ENCODE measurements at regions not wholly inside any gene's neighbourhood (a gene's known extent, or its start where the extent isn't known, plus 50 kb on each side); places are given as distances from the start of the nearest gene placed in this dataset.
A peak's percentile ranks its signal among the peaks of the same experiment; 100 is the strongest.

DNA sequence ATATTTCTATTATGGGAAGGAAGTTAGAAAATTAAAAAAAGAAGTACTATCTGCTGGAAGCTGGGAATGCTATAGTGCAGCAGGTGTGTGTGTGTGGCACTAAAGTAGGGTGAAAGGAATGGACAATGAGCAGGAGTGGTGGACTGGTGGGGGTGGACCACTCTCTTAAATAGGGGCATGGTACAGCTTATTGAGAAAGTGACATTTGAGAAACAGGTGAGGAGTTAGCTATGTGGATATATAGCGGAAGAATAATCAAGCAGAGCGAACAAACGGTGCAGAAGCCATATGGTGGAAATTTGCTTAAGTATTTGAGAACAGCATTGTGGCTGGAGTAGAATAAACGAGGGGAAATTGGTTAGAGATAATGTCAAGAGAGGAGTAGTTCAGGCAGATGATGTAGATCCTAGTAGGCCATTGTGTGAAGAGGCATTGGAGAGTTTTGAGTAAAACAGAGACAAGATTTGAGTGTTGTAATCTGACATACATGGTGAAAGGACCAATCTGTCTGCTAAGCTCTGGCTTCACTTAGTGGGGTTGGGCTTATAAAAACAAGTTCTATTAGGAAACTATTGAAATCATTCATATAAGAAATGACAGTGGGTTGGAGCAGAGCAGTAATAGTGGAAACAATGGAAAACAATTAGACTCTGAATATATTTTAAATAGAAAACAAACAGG, 149.2 kb upstream of the SYT10 start:
- 45% methylated on average over 4 of the region's 4 CpGs for WGBS (ENCODE audit: low lambda C conversion rate)
- Histone ChIP-seq H3K4me1 (ENCODE audit: control insufficient read depth in 1 of 2, insufficient read depth in 2 of 2, low read depth in 1 of 2, low read length in 1 of 2) (peaks cover 0 to 10% of the 10 kb centered on the region in 2 experiments; a peak in 1 of 4 replicates), H3K27me3 (ENCODE audit: insufficient read depth) (no peaks in the 10 kb centered on the region), H4K20me1 (ENCODE audit: insufficient read depth) (no peaks in the 10 kb centered on the region), H3K9me2 (no peaks in the 10 kb centered on the region), H3K9me3 (no peaks in the 10 kb centered on the region), H3K79me2 (ENCODE audit: insufficient read depth) (no peaks in the 10 kb centered on the region), H3K9ac (peak overlapping the region; percentile 3; the same call in 1 of the 2 replicates), H3F3A (replicated peaks; ENCODE audit: insufficient read depth) (peaks cover 15% of the 10 kb centered on the region), H3K36me3 (replicated peaks in 1 of 2; ENCODE audit: control insufficient read depth in 1 of 2, insufficient read depth in 2 of 2, low read length in 1 of 2) (no peaks in the 10 kb centered on the region), H3K4me3 (ENCODE audit: low read depth in 2 of 2, low read length in 1 of 2) (no peak overlapping the region; a peak in 1 of 4 replicates), H3K4me2 (peak overlapping the region; percentile 40; the same call in 1 of the 2 replicates), H3K27ac (ENCODE audit: low read depth in 2 of 2, low read length in 1 of 2) (peak overlapping the region in 1 of 2 experiments; percentile 72; a peak in 2 of 4 replicates), H2AFZ (ENCODE audit: low read depth) (no peak overlapping the region; the same call in 1 of the 2 replicates)
- ChIA-PET CTCF (interaction anchor here (0.6 kb wide), 1 partner anchor 520 kb away, joined by 4 read pairs; no protein-coding TSS in a partner anchor), POLR2A (no interaction called here)
- TF ChIP-seq SIN3A (IDR thresholded peaks at IDR 0.05; ENCODE audit: borderline replicate concordance, low read depth, low read length): no peak
- no peak for TF ChIP-seq TAF1 (IDR thresholded peaks at IDR 0.05; ENCODE audit: borderline replicate concordance, low read depth, low read length)
- TF ChIP-seq, protein P1, sequence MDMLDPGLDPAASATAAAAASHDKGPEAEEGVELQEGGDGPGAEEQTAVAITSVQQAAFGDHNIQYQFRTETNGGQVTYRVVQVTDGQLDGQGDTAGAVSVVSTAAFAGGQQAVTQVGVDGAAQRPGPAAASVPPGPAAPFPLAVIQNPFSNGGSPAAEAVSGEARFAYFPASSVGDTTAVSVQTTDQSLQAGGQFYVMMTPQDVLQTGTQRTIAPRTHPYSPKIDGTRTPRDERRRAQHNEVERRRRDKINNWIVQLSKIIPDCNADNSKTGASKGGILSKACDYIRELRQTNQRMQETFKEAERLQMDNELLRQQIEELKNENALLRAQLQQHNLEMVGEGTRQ (IDR thresholded peaks at IDR 0.05; ENCODE audit: borderline replicate concordance, low read depth, low read length): no peak
- TF ChIP-seq TCF12 (IDR thresholded peaks at IDR 0.05): no peak
- TF ChIP-seq, protein P2, sequence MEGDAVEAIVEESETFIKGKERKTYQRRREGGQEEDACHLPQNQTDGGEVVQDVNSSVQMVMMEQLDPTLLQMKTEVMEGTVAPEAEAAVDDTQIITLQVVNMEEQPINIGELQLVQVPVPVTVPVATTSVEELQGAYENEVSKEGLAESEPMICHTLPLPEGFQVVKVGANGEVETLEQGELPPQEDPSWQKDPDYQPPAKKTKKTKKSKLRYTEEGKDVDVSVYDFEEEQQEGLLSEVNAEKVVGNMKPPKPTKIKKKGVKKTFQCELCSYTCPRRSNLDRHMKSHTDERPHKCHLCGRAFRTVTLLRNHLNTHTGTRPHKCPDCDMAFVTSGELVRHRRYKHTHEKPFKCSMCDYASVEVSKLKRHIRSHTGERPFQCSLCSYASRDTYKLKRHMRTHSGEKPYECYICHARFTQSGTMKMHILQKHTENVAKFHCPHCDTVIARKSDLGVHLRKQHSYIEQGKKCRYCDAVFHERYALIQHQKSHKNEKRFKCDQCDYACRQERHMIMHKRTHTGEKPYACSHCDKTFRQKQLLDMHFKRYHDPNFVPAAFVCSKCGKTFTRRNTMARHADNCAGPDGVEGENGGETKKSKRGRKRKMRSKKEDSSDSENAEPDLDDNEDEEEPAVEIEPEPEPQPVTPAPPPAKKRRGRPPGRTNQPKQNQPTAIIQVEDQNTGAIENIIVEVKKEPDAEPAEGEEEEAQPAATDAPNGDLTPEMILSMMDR (IDR thresholded peaks at IDR 0.05): no peak
- TF ChIP-seq GATA2 (CRISPR knock-in tag; IDR thresholded peaks at IDR 0.05): no peak
- TF ChIP-seq RAD21 (IDR thresholded peaks at IDR 0.05; ENCODE audit: low read length): no peak
- no peak for TF ChIP-seq GABPA (IDR thresholded peaks at IDR 0.05; ENCODE audit: low read depth)
- no peak for TF ChIP-seq CHD2 (IDR thresholded peaks at IDR 0.05; ENCODE audit: low read length, partially characterized antibody)
- no peak for TF ChIP-seq SMC3 (IDR thresholded peaks at IDR 0.05; ENCODE audit: low read depth, low read length)
- DNase-seq: no peak

- ChIA-PET POLR2A (no interaction called here), CTCF (no interaction called here)
- H3K9me3 ChIP-seq: no peaks in the 10 kb centered on the region
- no peaks in the 10 kb centered on the region for H3K79me2 ChIP-seq (ENCODE audit: insufficient read depth)
- no peak overlapping the region for H3K9ac ChIP-seq
- 19% methylated on average over 3 of the region's 3 CpGs for WGBS (ENCODE audit: low lambda C conversion rate)
- H2AFZ ChIP-seq (ENCODE audit: low read depth): no peak overlapping the region
- H4K20me1 ChIP-seq (ENCODE audit: insufficient read depth): no peaks in the 10 kb centered on the region
- peaks cover 0 to 10% of the 10 kb centered on the region in 2 experiments; a peak in 1 of 4 replicates for H3K4me1 ChIP-seq (ENCODE audit: control insufficient read depth in 1 of 2, insufficient read depth in 2 of 2, low read depth in 1 of 2, low read length in 1 of 2)
- no peak overlapping the region for H3K4me2 ChIP-seq
- H3K36me3 ChIP-seq (replicated peaks in 1 of 2; ENCODE audit: control insufficient read depth in 1 of 2, insufficient read depth in 2 of 2, low read length in 1 of 2): no peaks in the 10 kb centered on the region
- H3K9me2 ChIP-seq: no peaks in the 10 kb centered on the region
- no peaks in the 10 kb centered on the region for H3K27me3 ChIP-seq (ENCODE audit: insufficient read depth)
- no peak overlapping the region for H3K4me3 ChIP-seq (ENCODE audit: low read depth in 2 of 2, low read length in 1 of 2)
- H3F3A ChIP-seq (replicated peaks; ENCODE audit: insufficient read depth): peaks cover 15% of the 10 kb centered on the region
- no peak for DNase-seq
- no peak overlapping the region for H3K27ac ChIP-seq (ENCODE audit: low read depth in 2 of 2, low read length in 1 of 2)
- TF ChIP-seq TAF1 (IDR thresholded peaks at IDR 0.05; ENCODE audit: borderline replicate concordance, low read depth, low read length) (no peak), ZBTB33 (IDR thresholded peaks at IDR 0.05; ENCODE audit: borderline replicate concordance, low read depth) (no peak), MXI1 (IDR thresholded peaks at IDR 0.05; ENCODE audit: low read depth, low read length) (no peak), RFX5 (IDR thresholded peaks at IDR 0.05; ENCODE audit: low read length) (no peak), SMC3 (IDR thresholded peaks at IDR 0.05; ENCODE audit: low read depth, low read length) (no peak), EP300 (IDR thresholded peaks at IDR 0.05; ENCODE audit: borderline replicate concordance in 1 of 2, low read depth in 1 of 2, low read length in 1 of 2) (no peak), NRF1 (IDR thresholded peaks at IDR 0.05; ENCODE audit: low read depth, low read length) (no peak), POLR2AphosphoS5 (IDR thresholded peaks at IDR 0.05; ENCODE audit: low read depth, low read length) (no peak), TCF12 (IDR thresholded peaks at IDR 0.05) (no peak), SIN3A (IDR thresholded peaks at IDR 0.05; ENCODE audit: borderline replicate concordance, low read depth, low read length) (no peak)
- TF ChIP-seq, protein P3, sequence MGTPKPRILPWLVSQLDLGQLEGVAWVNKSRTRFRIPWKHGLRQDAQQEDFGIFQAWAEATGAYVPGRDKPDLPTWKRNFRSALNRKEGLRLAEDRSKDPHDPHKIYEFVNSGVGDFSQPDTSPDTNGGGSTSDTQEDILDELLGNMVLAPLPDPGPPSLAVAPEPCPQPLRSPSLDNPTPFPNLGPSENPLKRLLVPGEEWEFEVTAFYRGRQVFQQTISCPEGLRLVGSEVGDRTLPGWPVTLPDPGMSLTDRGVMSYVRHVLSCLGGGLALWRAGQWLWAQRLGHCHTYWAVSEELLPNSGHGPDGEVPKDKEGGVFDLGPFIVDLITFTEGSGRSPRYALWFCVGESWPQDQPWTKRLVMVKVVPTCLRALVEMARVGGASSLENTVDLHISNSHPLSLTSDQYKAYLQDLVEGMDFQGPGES (IDR thresholded peaks at IDR 0.05; ENCODE audit: low read depth, low read length): no peak
- TF ChIP-seq, protein P2 (IDR thresholded peaks at IDR 0.05): no peak
Observed at GRCh38 chr12:33589576-33590114, 150.0 kb upstream of the SYT10 start.
